ENCODE measurements at regions not wholly inside any gene's neighbourhood (a gene's known extent, or its start where the extent isn't known, plus 50 kb on each side); places are given as distances from the start of the nearest gene placed in this dataset.

- no peak for TF ChIP-seq CTCF (IDR thresholded peaks at IDR 0.05)
- no peak for TF ChIP-seq POLR2A (IDR thresholded peaks at IDR 0.05)
Observed at GRCh38 chr5:89954916-89955315, 454.6 kb downstream of the CETN3 start.
